AG20443 (cell line): ENCODE measurements at regions not wholly inside any gene's neighbourhood (a gene's known extent, or its start where the extent isn't known, plus 50 kb on each side); places are given as distances from the start of the nearest gene placed in this dataset.

ENCODE experiments used
- DNase-seq: peaks from one replicate; pipeline ENCODE4 v3.0.0; 2012; ENCODE audit warnings: low spot score, mixed read lengths

GRCh38 chr5:53219174-53219573, 109.6 kb upstream of the MOCS2 start:
- no peak for DNase-seq

- DNase-seq = no peak
Measured at GRCh38 chr5:53219610-53220009, 110.1 kb upstream of the MOCS2 start.

- DNase-seq = no peak
Measured at GRCh38 chr5:53233645-53234405, 124.3 kb upstream of the MOCS2 start.

GRCh38 chr5:53236683-53237082, 127.1 kb upstream of the MOCS2 start:
- no peak for DNase-seq

GRCh38 chr5:53237876-53238275, 128.3 kb upstream of the MOCS2 start:
- no peak for DNase-seq

- DNase-seq = no peak
Measured at GRCh38 chr5:53239301-53239990, 129.9 kb upstream of the MOCS2 start.

- no peak for DNase-seq
Measured at GRCh38 chr5:53240661-53241060, 131.1 kb upstream of the MOCS2 start.

- DNase-seq = no peak
Measured at GRCh38 chr5:53241572-53241971, 132.0 kb upstream of the MOCS2 start.

- no peak for DNase-seq
Measured at GRCh38 chr5:53243403-53243802, 133.8 kb upstream of the MOCS2 start.

GRCh38 chr5:53246042-53246836, 136.7 kb upstream of the MOCS2 start:
- peak; percentile 74 for DNase-seq

- peak; percentile 90 for DNase-seq
Measured at GRCh38 chr5:53249529-53250200, 140.1 kb upstream of the MOCS2 start.

GRCh38 chr5:53250201-53250550, 140.6 kb upstream of the MOCS2 start:
- no peak for DNase-seq

- DNase-seq = peak; percentile 29
Measured at GRCh38 chr5:53253421-53253871, 143.9 kb upstream of the MOCS2 start.

- DNase-seq = peak; percentile 27
Measured at GRCh38 chr5:53256746-53257145, 147.2 kb upstream of the MOCS2 start.

GRCh38 chr5:53257806-53258373, 148.3 kb upstream of the MOCS2 start:
- DNase-seq = no peak

- DNase-seq = no peak
Measured at GRCh38 chr5:53259176-53259575, 149.6 kb upstream of the MOCS2 start.

GRCh38 chr5:53260446-53260845, 150.9 kb upstream of the MOCS2 start:
- no peak for DNase-seq

GRCh38 chr5:53261245-53261644, 151.7 kb upstream of the MOCS2 start:
- no peak for DNase-seq

- peak; percentile 58 for DNase-seq
Measured at GRCh38 chr5:53262348-53262970, 152.9 kb upstream of the MOCS2 start.

GRCh38 chr5:53263151-53263550, 153.6 kb upstream of the MOCS2 start:
- no peak for DNase-seq

GRCh38 chr5:53265043-53265442, 155.5 kb upstream of the MOCS2 start:
- DNase-seq = no peak
